Hepatocyte (in vitro differentiated cells): ENCODE measurements at regions not wholly inside any gene's neighbourhood (a gene's known extent, or its start where the extent isn't known, plus 50 kb on each side); places are given as distances from the start of the nearest gene placed in this dataset.

Experiments
- CTCF ChIP-seq: fragments of 200-600 bp; sonication (generic); IDR thresholded peaks from 2 replicates; pipeline ENCODE4 v1.5.1; 2016; ENCODE audit warnings: antibody characterized with exemption, mild to moderate bottlenecking; ENCODE audit not compliant: poor library complexity
- EZH2 ChIP-seq: fragments of 200-600 bp; sonication (generic); IDR thresholded peaks from 2 replicates; pipeline ENCODE4 v1.6.1; 2016; ENCODE audit warnings: antibody characterized with exemption, mild to moderate bottlenecking, borderline replicate concordance

- TF ChIP-seq CTCF (no peak), EZH2 (no peak)
Measured at GRCh38 chr9:99393993-99394392, 171.9 kb downstream of the SEC61B start.
